ENCODE measurements at regions not wholly inside any gene's neighbourhood (a gene's known extent, or its start where the extent isn't known, plus 50 kb on each side); places are given as distances from the start of the nearest gene placed in this dataset.
A peak's percentile ranks its signal among the peaks of the same experiment; 100 is the strongest.
"Not testable (repeated sequence)": the region's sequence is repeated elsewhere in the genome, so short reads cannot be mapped to it uniquely, and the experiment has no call there.

DNA sequence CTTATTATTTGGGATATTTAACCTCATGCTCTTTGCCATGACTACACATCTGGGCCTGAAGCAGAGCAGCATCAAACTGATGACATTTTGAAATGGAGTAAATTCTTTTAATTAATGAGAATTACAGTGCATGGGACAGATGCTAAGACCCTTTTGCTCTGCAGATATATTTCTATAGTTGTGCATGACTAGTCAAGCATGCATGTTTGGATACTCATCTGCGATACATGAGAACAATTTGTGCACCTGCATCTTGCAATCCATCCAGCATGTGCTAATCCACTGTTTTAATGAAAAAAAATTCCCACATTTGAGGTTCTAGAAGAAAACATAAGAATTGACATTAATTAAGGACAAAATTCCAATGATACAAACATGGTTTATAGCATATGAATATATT, 1047.6 kb upstream of the ACO1 start:
- DNase-seq = no peak

DNA sequence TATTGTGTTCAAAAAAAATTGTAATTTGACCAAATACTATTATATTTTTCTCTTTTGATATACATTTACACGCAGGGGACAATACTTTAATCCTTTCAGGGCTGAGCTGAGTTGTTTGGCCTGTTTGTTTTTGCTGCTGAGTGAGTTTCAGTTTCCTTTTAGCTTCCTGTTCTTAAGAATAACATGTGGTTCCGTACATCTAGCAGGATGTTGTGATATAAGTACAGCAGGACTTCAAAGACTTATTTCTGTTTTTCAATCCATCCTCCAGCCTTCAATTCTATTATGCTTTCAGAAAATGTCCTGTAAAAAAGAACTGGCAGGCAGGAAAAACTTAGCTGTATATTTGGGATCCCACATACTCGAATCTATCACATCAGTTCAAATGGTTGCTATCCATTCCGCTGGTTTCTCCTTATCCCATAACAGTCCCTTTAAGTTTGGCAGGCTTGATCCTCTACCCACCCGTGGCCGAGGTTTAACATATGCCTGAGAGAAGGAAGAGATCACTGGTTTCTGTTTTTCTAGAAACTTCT, 1037.3 kb upstream of the ACO1 start:
- peak; percentile 78 for DNase-seq

DNA sequence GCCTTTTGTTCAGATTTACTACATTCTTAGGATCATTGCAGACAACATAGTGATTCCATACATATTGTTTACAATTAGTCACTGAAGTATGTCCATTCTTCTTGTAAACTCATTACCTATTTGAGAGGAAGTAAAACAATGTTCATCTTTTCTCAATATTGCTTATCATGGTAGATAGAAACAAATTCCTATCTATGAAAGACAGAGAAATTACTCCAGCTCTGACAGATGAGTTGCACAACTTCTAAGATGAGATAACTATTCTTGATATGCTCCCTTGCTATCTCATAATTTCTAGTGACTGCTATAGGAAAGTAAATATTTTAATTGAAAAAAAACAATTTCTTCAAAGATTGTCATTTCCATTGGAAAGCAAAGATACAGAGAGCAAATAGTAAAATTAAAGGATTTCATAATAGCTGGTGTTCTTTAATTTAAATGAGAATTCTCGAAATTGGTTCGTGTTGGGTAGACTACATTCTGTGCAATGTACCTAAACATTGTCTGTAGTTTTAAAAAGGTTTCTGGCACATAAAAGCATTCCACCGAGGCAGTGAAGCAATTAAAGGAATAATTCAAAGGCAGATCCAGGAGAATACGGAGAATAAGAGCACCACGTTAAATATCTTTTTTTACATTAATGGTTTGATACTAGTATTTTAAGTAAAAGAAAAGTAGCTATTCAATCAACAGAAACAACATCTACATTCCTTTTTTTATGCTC, 1029.1 kb upstream of the ACO1 start:
- DNase-seq = no peak

DNA sequence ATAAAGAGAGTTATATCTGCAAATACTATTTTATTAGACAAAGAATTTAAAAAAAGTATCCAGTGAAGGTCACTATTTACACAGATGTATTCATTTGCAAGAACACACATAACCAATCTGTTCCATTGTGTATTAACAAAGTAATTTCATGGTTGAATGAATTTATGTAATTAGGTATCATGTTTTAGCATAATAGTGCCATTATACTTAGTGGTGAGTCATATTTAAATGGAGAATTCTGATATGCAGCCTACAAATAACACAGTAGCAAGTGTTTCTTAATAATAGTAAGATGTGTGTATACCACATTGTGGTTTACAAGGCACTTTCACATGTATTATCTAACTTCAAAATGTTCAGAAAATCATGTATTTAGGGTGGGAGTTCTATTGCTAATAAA, 1028.5 kb upstream of the ACO1 start:
- DNase-seq = no peak

GRCh38 chr9:31359071-31359470, 1025.4 kb upstream of the ACO1 start:
- no peak for DNase-seq

- DNase-seq = no peak
Measured at GRCh38 chr9:31364171-31364570, 1020.3 kb upstream of the ACO1 start.

DNA sequence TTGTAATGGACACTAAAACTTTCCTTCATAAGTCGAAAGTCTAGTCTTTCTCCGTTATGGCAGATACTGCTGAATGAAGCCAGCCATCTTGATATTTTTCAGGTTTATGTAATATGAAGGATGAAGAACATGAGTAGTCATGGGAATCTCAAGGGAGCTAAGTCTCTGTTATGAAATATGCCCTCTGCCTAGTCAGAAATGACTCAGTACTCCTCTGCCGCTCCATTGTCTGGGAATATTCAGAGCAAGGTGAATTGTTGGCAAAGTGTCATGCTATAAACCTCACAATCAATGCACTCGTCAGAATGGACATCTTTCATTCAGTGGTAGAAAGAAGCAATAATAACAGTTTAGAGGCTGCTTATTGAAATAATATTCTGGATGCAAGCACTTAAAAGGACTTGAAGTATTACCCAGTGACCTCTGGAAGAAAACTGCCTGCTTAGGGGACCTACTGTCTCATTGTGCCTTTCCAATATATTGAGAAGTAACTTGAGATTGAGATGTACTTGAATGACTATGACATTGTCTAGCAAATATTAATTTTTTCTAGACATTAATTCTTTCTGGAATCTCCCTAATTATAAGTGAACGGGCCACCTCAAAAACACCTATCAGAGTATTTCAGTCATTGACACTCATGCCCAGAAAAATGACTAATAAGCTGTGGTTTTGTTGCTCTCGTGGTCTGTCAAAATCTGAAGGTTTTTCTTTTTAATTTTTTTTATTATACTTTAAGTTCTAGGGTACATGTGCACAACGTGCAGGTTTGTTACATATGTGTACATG, 1011.5 kb upstream of the ACO1 start:
- DNase-seq = no peak

- no peak for DNase-seq
Measured at GRCh38 chr9:31377358-31377757, 1007.1 kb upstream of the ACO1 start.

GRCh38 chr9:31388660-31389059, 995.8 kb upstream of the ACO1 start:
- no peak for DNase-seq

DNA sequence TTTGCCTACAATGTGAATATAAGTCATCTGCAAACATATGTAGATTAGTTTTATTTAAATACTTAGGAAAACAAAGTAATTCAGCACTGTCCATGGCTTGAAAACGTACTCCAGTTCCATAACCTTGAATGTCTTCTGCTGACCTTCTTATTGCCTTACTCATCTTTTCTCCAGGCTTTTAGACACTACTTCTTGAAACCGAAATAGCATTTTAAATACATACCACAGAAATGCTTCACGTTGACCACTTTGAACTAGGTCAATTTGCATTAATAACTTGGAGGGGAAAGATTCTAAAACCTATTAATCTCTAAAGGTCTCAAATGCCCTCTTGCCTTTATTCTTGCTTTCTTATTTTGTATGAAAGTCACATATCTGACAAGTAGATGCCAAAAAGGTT, 995.4 kb upstream of the ACO1 start:
- DNase-seq = no peak

DNA sequence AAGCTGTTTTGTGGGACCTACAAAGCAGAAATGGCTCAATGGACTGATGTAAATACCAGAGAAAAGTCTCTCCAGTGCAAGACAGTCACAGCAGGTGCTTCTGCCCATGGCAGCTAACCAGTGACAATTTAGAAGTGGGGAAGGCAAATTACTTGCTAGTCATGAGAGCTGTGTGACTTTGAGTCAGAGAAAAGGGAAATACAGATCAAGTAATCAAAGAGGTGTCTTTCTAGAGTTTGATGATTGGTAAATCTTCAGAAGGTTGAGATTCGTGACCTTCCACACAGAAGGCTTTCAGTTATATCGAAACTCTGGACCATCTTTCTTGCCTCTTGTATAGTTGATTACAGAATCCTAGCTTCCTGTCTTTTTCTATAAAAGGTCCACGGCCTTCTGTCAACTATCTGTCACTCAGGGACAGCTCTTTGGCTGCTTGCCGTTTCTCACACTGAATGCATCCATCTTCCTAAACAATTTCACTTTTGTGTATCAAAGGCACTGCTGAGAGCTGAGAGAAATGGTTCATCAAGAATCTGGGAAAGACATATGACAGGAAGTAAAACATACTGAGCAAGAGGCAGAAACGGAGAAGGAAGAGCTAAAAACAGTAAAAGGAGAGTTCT, 993.9 kb upstream of the ACO1 start:
- no peak for DNase-seq

GRCh38 chr9:31393240-31393639, 991.2 kb upstream of the ACO1 start:
- no peak for DNase-seq

- no peak for DNase-seq
Measured at GRCh38 chr9:31394015-31394473, 990.4 kb upstream of the ACO1 start.

- no peak for DNase-seq
Measured at GRCh38 chr9:31412081-31412480, 972.4 kb upstream of the ACO1 start.

GRCh38 chr9:31415164-31415563, 969.3 kb upstream of the ACO1 start:
- no peak for DNase-seq

GRCh38 chr9:31418419-31418818, 966.0 kb upstream of the ACO1 start:
- DNase-seq = no peak

GRCh38 chr9:31443630-31444457, 940.6 kb upstream of the ACO1 start:
- DNase-seq = not testable (repeated sequence)

- no peak for DNase-seq
Measured at GRCh38 chr9:31445357-31445756, 939.1 kb upstream of the ACO1 start.

GRCh38 chr9:31445960-31446359, 938.5 kb upstream of the ACO1 start:
- no peak for DNase-seq

DNA sequence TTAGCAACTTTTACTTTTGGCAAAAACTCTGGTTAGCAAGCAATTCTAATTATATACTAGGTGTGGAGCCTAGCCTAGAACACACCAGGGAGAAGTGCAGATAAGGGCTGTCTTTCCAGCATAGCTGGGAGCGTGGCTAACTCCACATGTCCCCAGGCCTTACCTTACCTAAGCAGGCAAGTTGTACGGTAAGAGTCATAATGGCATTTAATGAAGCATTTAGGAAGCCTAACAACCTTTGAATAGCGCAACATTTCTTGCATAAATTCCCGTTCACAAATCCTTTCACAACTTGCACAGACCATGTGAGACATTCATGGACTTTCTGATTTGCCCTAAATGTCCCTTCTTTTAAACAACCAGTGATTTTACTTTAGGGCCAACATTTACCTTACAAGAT, 917.4 kb upstream of the ACO1 start:
- no peak for DNase-seq

DNA sequence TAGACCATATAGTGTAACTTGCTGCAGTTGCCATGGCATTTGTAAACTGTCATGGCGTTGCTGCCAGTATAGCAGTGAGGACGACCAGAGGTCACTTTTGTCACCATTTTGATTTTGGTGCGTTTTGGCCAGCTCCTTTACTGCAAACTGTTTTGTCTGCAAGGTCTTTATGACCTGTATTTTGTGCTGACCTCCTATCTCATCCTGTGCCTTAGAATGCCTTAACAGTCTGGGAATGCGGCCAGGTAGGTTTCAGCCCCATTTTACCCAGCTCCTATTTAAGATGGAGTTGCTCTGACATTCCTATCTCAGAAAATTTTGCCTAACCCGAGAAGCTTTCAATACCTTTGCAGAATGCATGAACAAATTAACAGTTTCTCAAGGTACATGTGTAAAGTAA, 914.4 kb upstream of the ACO1 start:
- DNase-seq = no peak

GRCh38 chr9:31471010-31471409, 913.4 kb upstream of the ACO1 start:
- DNase-seq = no peak

- DNase-seq = no peak
Measured at GRCh38 chr9:31486630-31487029, 897.8 kb upstream of the ACO1 start.
